ENCODE measurements at regions not wholly inside any gene's neighbourhood (a gene's known extent, or its start where the extent isn't known, plus 50 kb on each side); places are given as distances from the start of the nearest gene placed in this dataset.
"Not testable (repeated sequence)": the region's sequence is repeated elsewhere in the genome, so short reads cannot be mapped to it uniquely, and the experiment has no call there.

GRCh38 chr4:179365932-179366331, 1923.7 kb upstream of the AGA start:
- TF ChIP-seq EZH2 (IDR thresholded peaks at IDR 0.05); FOXP2 (optimal IDR thresholded peaks at IDR 0.05; ENCODE audit: control extremely low read depth, extremely low read length, insufficient read depth): not testable (repeated sequence)
